NCI-H2107 treated with DMSO at 0.1 percent for 48 hours (cell line): ENCODE measurements at regions not wholly inside any gene's neighbourhood (a gene's known extent, or its start where the extent isn't known, plus 50 kb on each side); places are given as distances from the start of the nearest gene placed in this dataset.

ENCODE experiments used
- DNase-seq: peaks from one replicate; lab custom pipeline; 2025; ENCODE audit not compliant: unreplicated experiment; lab: John Stamatoyannopoulos, UW

GRCh38 chr1:5479876-5480646 lies 512.2 kb downstream of the NPHP4 start:
- no peak for DNase-seq

- no peak for DNase-seq
Measured at GRCh38 chr1:5478961-5479360, 513.3 kb downstream of the NPHP4 start.

GRCh38 chr1:5478156-5478695 lies 514.0 kb downstream of the NPHP4 start:
- DNase-seq = no peak

- no peak for DNase-seq
Measured at GRCh38 chr1:5477716-5478115, 514.5 kb downstream of the NPHP4 start.

GRCh38 chr1:5475572-5475971 lies 516.7 kb downstream of the NPHP4 start:
- DNase-seq = no peak

- DNase-seq = no peak
Measured at GRCh38 chr1:5473268-5473667, 519.0 kb downstream of the NPHP4 start.

- no peak for DNase-seq
Measured at GRCh38 chr1:5466487-5466886, 525.7 kb downstream of the NPHP4 start.

GRCh38 chr1:5465281-5465711 lies 526.9 kb downstream of the NPHP4 start:
- no peak for DNase-seq

GRCh38 chr1:5464366-5464765 lies 527.9 kb downstream of the NPHP4 start:
- DNase-seq = no peak

- DNase-seq = no peak
Measured at GRCh38 chr1:5460974-5461373, 531.3 kb downstream of the NPHP4 start.

- DNase-seq = no peak
Measured at GRCh38 chr1:5459839-5460610, 532.2 kb downstream of the NPHP4 start.

GRCh38 chr1:5458248-5458647 lies 534.0 kb downstream of the NPHP4 start:
- DNase-seq = no peak

- DNase-seq = no peak
Measured at GRCh38 chr1:5456090-5456811, 536.0 kb downstream of the NPHP4 start.

- DNase-seq = no peak
Measured at GRCh38 chr1:5455651-5456050, 536.6 kb downstream of the NPHP4 start.

GRCh38 chr1:5455056-5455455 lies 537.2 kb downstream of the NPHP4 start:
- DNase-seq = no peak

- no peak for DNase-seq
Measured at GRCh38 chr1:5453347-5453746, 538.9 kb downstream of the NPHP4 start.

GRCh38 chr1:5451671-5452070 lies 540.6 kb downstream of the NPHP4 start:
- no peak for DNase-seq

GRCh38 chr1:5448486-5448885 lies 543.7 kb downstream of the NPHP4 start:
- no peak for DNase-seq

GRCh38 chr1:5447503-5447960 lies 544.7 kb downstream of the NPHP4 start:
- no peak for DNase-seq

- DNase-seq = no peak
Measured at GRCh38 chr1:5444396-5444795, 547.8 kb downstream of the NPHP4 start.

- no peak for DNase-seq
Measured at GRCh38 chr1:5436808-5437207, 555.4 kb downstream of the NPHP4 start.
